Neural progenitor cell (in vitro differentiated cells): ENCODE measurements at regions not wholly inside any gene's neighbourhood (a gene's known extent, or its start where the extent isn't known, plus 50 kb on each side); places are given as distances from the start of the nearest gene placed in this dataset.

Experiments
- DNase-seq: peaks from one replicate; pipeline ENCODE4 v3.0.0-alpha.2; 2016; ENCODE audit warnings: low spot score
- H2AFZ ChIP-seq: fragments of 200-600 bp; sonication (generic); replicated peaks from 2 replicates; pipeline ENCODE4 v1.6.1; 2016; ENCODE audit warnings: antibody characterized with exemption
- H3F3A ChIP-seq: fragments of 200-600 bp; sonication (generic); 2 replicates; pipeline ENCODE4 v1.6.1; 2016; ENCODE audit warnings: antibody characterized with exemption, low read depth
- H3K27ac ChIP-seq: fragments of 200-600 bp; sonication (generic); 2 replicates; pipeline ENCODE4 v1.5.1; 2016; ENCODE audit warnings: mild to moderate bottlenecking
- H3K27me3 ChIP-seq: fragments of 200-600 bp; sonication (generic); 2 replicates; pipeline ENCODE4 v1.6.1; 2016; ENCODE audit warnings: mild to moderate bottlenecking, moderate library complexity
- H3K36me3 ChIP-seq: fragments of 200-600 bp; sonication (generic); 2 replicates; pipeline ENCODE4 v1.5.1; 2016
- H3K4me1 ChIP-seq: fragments of 200-600 bp; sonication (generic); 2 replicates; pipeline ENCODE4 v1.6.1; 2016; ENCODE audit warnings: mixed run types
- H3K4me2 ChIP-seq: fragments of 200-600 bp; sonication (generic); 2 replicates; pipeline ENCODE4 v1.6.1; 2016
- H3K4me3 ChIP-seq: fragments of 200-600 bp; sonication (generic); 2 replicates; pipeline ENCODE4 v1.5.1; 2016
- H3K79me2 ChIP-seq: fragments of 200-600 bp; sonication (generic); 2 replicates; pipeline ENCODE4 v1.6.1; 2016; ENCODE audit warnings: low read depth
- H3K9ac ChIP-seq: fragments of 200-600 bp; sonication (generic); 2 replicates; pipeline ENCODE4 v1.6.1; 2016
- H3K9me3 ChIP-seq: fragments of 200-600 bp; sonication (generic); 2 replicates; pipeline ENCODE4 v1.5.1; 2016; ENCODE audit warnings: low read depth
- H4K20me1 ChIP-seq: fragments of 200-600 bp; sonication (generic); 2 replicates; pipeline ENCODE4 v1.6.1; 2016; ENCODE audit warnings: low read depth
- H3K27ac Mint-ChIP-seq: 3 replicates; pipeline ENCODE4 v1.8.0; 2021; ENCODE audit warnings: mixed read lengths
- H3K27me3 Mint-ChIP-seq: 2 replicates; pipeline ENCODE4 v1.8.0; 2022; ENCODE audit warnings: low read depth, mild to moderate bottlenecking, inconsistent platforms, moderate library complexity, mixed read lengths; ENCODE audit not compliant: insufficient read depth
- H3K36me3 Mint-ChIP-seq: 3 replicates; pipeline ENCODE4 v1.8.0; 2021; ENCODE audit warnings: mixed read lengths
- H3K4me1 Mint-ChIP-seq: 3 replicates; pipeline ENCODE4 v1.8.0; 2021; ENCODE audit warnings: mixed read lengths
- H3K4me3 Mint-ChIP-seq: 3 replicates; pipeline ENCODE4 v1.8.0; 2021; ENCODE audit warnings: mild to moderate bottlenecking, moderate library complexity, mixed read lengths
- H3K9me3 Mint-ChIP-seq: 3 replicates; pipeline ENCODE4 v1.8.0; 2020; ENCODE audit warnings: mixed read lengths
- CTCF ChIP-seq: fragments of 200-600 bp; sonication (generic); IDR thresholded peaks from 2 replicates; pipeline ENCODE4 v1.5.1; 2017; ENCODE audit warnings: antibody characterized with exemption, mild to moderate bottlenecking
- EZH2 ChIP-seq: fragments of 200-600 bp; sonication (generic); IDR thresholded peaks from 2 replicates; pipeline ENCODE4 v1.6.1; 2017; ENCODE audit warnings: antibody characterized with exemption, mild to moderate bottlenecking, moderate library complexity
- EZH2phosphoT487 ChIP-seq: fragments of 200-600 bp; sonication (generic); IDR thresholded peaks from 2 replicates; pipeline ENCODE4 v1.6.1; 2017; ENCODE audit warnings: antibody characterized with exemption

- Histone ChIP-seq H3K36me3 (no peaks in the 10 kb centered on the region), H3K9me3 (no peaks in the 10 kb centered on the region), H3K79me2 (no peaks in the 10 kb centered on the region), H2AFZ (no peak overlapping the region), H3K9ac (no peak overlapping the region), H3K27ac (no peak overlapping the region), H3K4me1 (no peaks in the 10 kb centered on the region), H3K27me3 (no peaks in the 10 kb centered on the region), H4K20me1 (no peaks in the 10 kb centered on the region), H3F3A (no peaks in the 10 kb centered on the region), H3K4me3 (no peak overlapping the region), H3K4me2 (no peak overlapping the region)
- TF ChIP-seq CTCF (no peak), EZH2 (no peak), EZH2phosphoT487 (no peak)
- Mint-ChIP-seq H3K27ac (no peak overlapping the region), H3K9me3 (no peaks in the 10 kb centered on the region), H3K4me1 (no peaks in the 10 kb centered on the region), H3K27me3 (peaks cover 2% of the 10 kb centered on the region), H3K4me3 (no peak overlapping the region), H3K36me3 (no peaks in the 10 kb centered on the region)
- DNase-seq, result no peak
Observed at GRCh38 chr3:44090036-44090435, 151.7 kb upstream of the TOPAZ1 start.

GRCh38 chr3:44092497-44092896 is 149.2 kb upstream of the TOPAZ1 start:
- Histone ChIP-seq H3K36me3 (no peaks in the 10 kb centered on the region), H3K4me2 (no peak overlapping the region), H2AFZ (no peak overlapping the region), H3K79me2 (no peaks in the 10 kb centered on the region), H3K4me3 (no peak overlapping the region), H3F3A (no peaks in the 10 kb centered on the region), H3K9ac (no peak overlapping the region), H3K4me1 (peaks cover under 1% of the 10 kb centered on the region), H3K27me3 (no peaks in the 10 kb centered on the region), H4K20me1 (no peaks in the 10 kb centered on the region), H3K27ac (no peak overlapping the region), H3K9me3 (no peaks in the 10 kb centered on the region)
- Mint-ChIP-seq H3K27me3 (peaks cover 2% of the 10 kb centered on the region), H3K27ac (no peak overlapping the region), H3K36me3 (no peaks in the 10 kb centered on the region), H3K4me1 (peaks cover 3% of the 10 kb centered on the region), H3K4me3 (no peak overlapping the region), H3K9me3 (no peaks in the 10 kb centered on the region)
- TF ChIP-seq EZH2phosphoT487 (no peak), CTCF (no peak), EZH2 (no peak)
- no peak for DNase-seq

- no peak overlapping the region for H3K9ac ChIP-seq
- no peaks in the 10 kb centered on the region for H3K36me3 ChIP-seq
- H3K4me1 Mint-ChIP-seq, result peaks cover 13% of the 10 kb centered on the region
- H3K4me3 Mint-ChIP-seq, result no peak overlapping the region
- H3K4me2 ChIP-seq, result no peak overlapping the region
- DNase-seq, result no peak
- no peak overlapping the region for H3K27ac ChIP-seq
- H3K79me2 ChIP-seq, result no peaks in the 10 kb centered on the region
- no peak overlapping the region for H3K27ac Mint-ChIP-seq
- peaks cover 11% of the 10 kb centered on the region for H3K4me1 ChIP-seq
- no peaks in the 10 kb centered on the region for H3F3A ChIP-seq
- H3K36me3 Mint-ChIP-seq, result no peaks in the 10 kb centered on the region
- H3K27me3 ChIP-seq, result no peaks in the 10 kb centered on the region
- H3K9me3 Mint-ChIP-seq, result no peaks in the 10 kb centered on the region
- no peaks in the 10 kb centered on the region for H3K9me3 ChIP-seq
- H3K27me3 Mint-ChIP-seq, result peaks cover 5% of the 10 kb centered on the region
- H3K4me3 ChIP-seq, result no peak overlapping the region
- H4K20me1 ChIP-seq, result no peaks in the 10 kb centered on the region
- no peak for TF ChIP-seq CTCF
- no peak for TF ChIP-seq EZH2
- no peak for TF ChIP-seq EZH2phosphoT487
- no peak overlapping the region for H2AFZ ChIP-seq
Observed at GRCh38 chr3:44093531-44093930, 148.2 kb upstream of the TOPAZ1 start.
